GM19099 (cell line): ENCODE measurements at regions not wholly inside any gene's neighbourhood (a gene's known extent, or its start where the extent isn't known, plus 50 kb on each side); places are given as distances from the start of the nearest gene placed in this dataset.

Experiments
- POLR2A ChIP-seq: IDR thresholded peaks from 3 replicates; pipeline ENCODE4 v1.6.1; 2011; ENCODE audit warnings: low read depth; ENCODE audit not compliant: insufficient read length; ENCODE audit errors: extremely low read depth

DNA sequence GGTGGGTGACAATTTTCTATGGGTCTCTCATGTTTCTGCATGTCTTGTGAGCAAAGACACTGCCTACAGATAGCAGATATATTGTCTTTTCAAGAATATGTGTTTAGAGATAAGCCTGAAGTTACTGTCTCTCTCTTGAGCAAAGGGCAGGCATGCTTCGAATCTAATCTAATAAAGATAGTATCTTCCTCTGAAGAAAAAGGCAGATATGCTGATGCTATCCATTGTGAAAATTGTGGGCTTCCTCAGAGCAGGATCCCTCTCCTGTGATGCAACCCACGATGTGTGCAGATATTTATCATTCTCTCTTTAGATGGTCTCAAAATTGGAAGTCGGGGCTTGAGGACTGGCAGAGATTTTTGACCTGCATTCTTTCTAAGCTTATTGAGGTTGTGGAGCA is 187.0 kb downstream of the DACT1 start:
- TF ChIP-seq POLR2A: no peak

DNA sequence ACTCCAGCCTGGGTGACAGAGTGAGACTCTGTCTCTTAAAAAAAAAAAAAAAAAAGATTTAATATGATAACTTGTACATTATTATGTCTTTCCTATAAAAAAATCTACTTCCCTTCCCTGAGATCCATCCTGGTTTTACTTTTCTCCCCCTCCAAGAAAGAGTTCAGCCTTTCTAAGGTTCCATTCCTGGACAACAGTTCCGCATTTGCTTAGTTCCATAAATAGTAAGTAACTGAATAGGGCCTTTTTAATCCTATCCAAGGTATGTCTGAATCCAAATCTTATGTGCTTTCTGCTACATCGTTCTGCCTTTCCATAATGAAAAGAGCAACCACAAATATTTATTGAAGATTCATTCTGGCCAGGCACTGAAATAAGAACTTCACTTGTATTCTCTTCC is 187.8 kb downstream of the DACT1 start:
- TF ChIP-seq POLR2A: no peak

- no peak for TF ChIP-seq POLR2A
These were observed 189.3 kb downstream of the DACT1 start for GRCh38 chr14:58826845-58827686.

- no peak for TF ChIP-seq POLR2A
These were observed 190.5 kb downstream of the DACT1 start for GRCh38 chr14:58828298-58828697.

- no peak for TF ChIP-seq POLR2A
These were observed 191.8 kb downstream of the DACT1 start for GRCh38 chr14:58829594-58829993.

GRCh38 chr14:58830121-58830520 is 192.4 kb downstream of the DACT1 start:
- TF ChIP-seq POLR2A: no peak

DNA sequence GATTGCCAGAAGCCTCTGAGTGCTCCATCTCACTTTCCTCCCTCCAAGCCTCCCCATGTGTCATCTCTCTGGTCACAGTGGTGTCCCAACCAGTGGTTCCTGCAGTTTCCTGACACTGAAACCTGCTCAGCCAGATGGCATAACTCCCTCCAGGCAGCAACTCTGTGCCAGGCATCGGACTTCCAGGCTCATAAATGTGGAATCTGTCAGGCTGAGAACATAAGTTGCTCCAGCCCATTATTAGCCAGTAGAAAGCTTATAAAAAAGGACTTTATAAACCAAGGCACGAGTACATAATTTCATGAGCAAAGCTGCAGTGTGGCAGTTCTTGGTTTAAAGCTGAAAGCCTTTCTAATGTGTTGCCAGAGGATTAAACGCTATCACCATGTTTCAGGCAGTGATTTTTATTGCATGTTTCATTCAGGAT is 194.3 kb downstream of the DACT1 start:
- no peak for TF ChIP-seq POLR2A

DNA sequence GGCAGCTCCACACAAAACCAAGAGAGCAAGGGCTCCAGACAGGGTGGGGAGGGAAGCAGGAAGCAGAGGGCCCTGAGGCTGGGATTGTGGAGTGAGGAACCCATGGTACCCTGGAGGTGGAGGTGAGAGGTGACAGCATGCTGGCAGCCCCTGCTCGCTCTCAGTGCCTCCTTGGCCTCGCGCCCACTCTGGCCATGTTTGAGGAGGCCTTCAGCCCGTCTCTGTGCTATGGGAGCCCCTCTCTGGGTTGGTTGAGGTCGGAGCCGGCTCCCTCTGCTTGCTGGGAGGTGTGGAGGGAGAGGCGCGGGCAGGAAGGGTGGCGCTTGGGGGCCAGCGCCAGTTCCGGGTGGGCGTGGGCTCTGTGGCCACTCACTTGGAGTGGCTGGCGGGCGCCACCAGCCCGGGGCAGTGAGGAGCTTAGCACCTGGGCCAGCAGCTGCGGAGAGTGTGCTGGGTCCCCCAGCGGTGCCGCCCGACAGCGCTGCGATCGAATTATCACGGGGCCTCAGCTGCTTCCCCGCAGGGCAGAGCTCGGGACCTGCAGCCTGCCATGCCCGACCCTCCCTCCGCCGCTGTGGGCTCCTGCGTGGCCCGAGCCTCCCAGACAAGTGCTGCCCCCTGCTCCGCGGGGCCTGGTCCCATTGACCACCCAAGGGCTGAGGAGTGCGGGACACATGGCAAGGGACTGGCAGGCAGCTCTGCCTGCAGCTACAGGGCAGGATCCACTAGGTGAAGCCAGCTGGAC is 196.0 kb downstream of the DACT1 start:
- TF ChIP-seq POLR2A: no peak

DNA sequence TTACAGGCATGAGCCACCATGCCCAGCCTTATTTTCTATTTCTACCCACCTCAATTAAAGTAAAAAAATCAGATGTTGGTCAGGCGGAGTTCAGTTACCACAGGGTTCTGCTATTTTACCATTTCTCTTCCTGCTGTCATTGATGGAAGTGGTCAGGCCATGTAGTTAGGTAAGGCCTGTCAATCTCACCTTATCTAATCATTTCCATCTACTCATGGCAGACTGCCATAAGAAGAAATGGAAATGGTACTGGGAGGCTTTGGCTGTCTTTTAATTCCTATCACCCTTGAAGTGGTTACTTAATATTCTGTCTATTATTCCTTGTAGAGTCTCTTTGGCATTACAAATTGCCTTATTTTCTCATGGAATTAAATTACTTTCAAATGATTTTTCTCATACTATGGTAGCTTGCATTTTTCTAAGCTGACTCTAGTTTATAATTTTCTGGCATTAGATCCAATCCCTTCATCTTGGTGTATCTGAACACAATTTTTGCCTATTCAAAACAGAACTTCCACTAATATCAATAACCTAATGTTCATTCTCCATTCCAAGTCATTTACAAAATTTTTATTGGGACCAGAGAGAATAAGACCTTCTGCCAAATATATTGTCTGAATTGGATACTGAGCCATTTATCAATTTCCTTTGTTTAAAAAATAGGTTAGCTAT is 198.7 kb downstream of the DACT1 start:
- TF ChIP-seq POLR2A: no peak

GRCh38 chr14:58839233-58839632 is 201.5 kb downstream of the DACT1 start:
- no peak for TF ChIP-seq POLR2A

DNA sequence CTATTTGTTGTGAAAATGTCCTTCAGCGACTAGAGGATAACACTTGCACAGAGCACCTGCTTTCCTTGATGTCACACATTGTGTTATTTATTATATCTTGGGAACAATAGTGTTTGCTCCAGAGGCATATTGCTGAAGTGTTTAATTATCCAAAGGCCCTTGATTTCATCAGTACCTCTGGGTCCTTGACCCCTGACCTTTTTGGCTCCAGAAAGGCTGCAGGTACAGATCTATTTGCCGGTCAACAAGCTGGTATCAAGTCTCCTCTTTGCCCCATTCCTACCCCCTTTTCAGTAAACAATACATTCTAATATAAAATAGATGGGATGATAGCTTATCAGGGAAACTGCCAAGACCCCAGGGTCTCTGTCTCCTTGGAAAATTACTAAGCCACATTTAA is 206.8 kb downstream of the DACT1 start:
- TF ChIP-seq POLR2A: no peak

DNA sequence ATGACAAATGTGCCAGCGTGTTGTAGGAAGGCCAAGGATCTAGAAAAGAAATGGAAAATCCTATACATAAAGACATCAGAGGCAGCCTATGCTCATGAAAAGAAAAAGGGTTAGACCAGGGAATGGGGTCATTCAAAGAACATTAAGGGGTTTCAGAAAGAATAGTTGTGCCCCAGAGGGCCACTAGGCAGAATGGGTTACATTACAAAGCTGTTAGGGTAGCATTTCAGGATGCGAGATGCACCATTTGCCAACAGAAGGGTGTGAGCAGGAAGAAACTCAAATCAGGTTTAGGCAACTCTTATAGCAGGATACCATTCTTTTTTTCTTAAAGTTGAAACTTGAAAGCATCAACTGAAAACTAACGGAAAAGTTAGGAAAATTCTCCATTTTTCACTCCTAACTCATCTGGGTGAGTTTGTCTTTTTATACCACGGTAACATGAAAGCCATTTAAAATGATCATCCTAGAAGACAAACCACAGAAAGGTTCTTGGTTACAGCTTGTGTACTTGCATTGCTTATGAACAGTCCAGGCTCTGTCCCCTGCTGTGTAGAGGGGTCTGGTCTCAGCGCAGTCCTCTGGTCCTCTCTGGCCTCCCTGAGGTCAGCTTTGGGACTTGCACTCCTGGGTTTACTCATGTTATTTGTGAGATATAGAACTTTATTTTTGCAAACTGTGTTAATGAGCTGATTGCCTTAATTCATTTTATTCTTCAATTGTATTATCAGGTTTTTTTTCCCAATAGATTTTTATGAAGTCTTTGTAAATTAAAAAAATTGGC is 209.1 kb downstream of the DACT1 start:
- no peak for TF ChIP-seq POLR2A

- TF ChIP-seq POLR2A: no peak
These were observed 210.6 kb downstream of the DACT1 start for GRCh38 chr14:58848365-58848764.

GRCh38 chr14:58849601-58850000 is 211.8 kb downstream of the DACT1 start:
- TF ChIP-seq POLR2A: no peak

DNA sequence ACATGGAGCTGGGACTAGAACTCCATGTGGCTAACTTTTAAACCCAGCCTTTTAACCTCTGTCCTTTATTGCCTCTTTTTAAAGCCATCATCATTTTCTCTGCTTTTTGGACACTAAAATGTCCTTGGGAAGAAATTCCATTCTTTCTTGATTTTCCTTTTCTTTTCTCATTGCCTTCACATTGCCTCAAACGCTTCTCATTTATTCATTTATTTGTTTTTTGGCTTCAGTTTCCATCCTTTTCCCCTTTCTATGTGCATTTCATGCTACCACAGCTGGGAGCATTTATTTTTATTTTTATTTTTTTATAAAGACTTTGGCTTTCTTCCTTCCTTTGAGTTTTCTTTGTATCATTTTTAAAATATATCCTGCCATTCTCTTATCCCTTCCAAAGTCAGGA is 212.2 kb downstream of the DACT1 start:
- no peak for TF ChIP-seq POLR2A
